ENCODE measurements at regions not wholly inside any gene's neighbourhood (a gene's known extent, or its start where the extent isn't known, plus 50 kb on each side); places are given as distances from the start of the nearest gene placed in this dataset.
"Not testable (repeated sequence)": the region's sequence is repeated elsewhere in the genome, so short reads cannot be mapped to it uniquely, and the experiment has no call there.

GRCh38 chrX:85808217-85808616, 239.1 kb downstream of the CHM start:
- no peak overlapping the region for H3K4me3 ChIP-seq (ENCODE audit: low read depth, low read length)
- no peak for TF ChIP-seq CTCF (IDR thresholded peaks at IDR 0.05; ENCODE audit: borderline replicate concordance, insufficient read depth, low read depth, low read length)

GRCh38 chrX:85772391-85772790, 275.0 kb downstream of the CHM start:
- H3K4me3 ChIP-seq (ENCODE audit: low read depth, low read length) = not testable (repeated sequence)

GRCh38 chrX:85765651-85766050, 281.7 kb downstream of the CHM start:
- TF ChIP-seq CTCF (IDR thresholded peaks at IDR 0.05; ENCODE audit: borderline replicate concordance, insufficient read depth, low read depth, low read length) = no peak
- no peak overlapping the region for H3K4me3 ChIP-seq (ENCODE audit: low read depth, low read length)

- not testable (repeated sequence) for H3K4me3 ChIP-seq (ENCODE audit: low read depth, low read length)
Measured at GRCh38 chrX:85723025-85723424, 324.3 kb downstream of the CHM start.

GRCh38 chrX:85703233-85703632, 323.8 kb upstream of the POF1B start:
- not testable (repeated sequence) for H3K4me3 ChIP-seq (ENCODE audit: low read depth, low read length)

GRCh38 chrX:85698921-85699320, 319.5 kb upstream of the POF1B start:
- no peak for TF ChIP-seq CTCF (IDR thresholded peaks at IDR 0.05; ENCODE audit: borderline replicate concordance, insufficient read depth, low read depth, low read length)
- H3K4me3 ChIP-seq (ENCODE audit: low read depth, low read length) = no peak overlapping the region

- TF ChIP-seq CTCF (IDR thresholded peaks at IDR 0.05; ENCODE audit: borderline replicate concordance, insufficient read depth, low read depth, low read length) = no peak
- H3K4me3 ChIP-seq (ENCODE audit: low read depth, low read length) = no peak overlapping the region
Measured at GRCh38 chrX:85685843-85686242, 306.4 kb upstream of the POF1B start.

GRCh38 chrX:85666471-85666870, 287.0 kb upstream of the POF1B start:
- no peak for TF ChIP-seq CTCF (IDR thresholded peaks at IDR 0.05; ENCODE audit: borderline replicate concordance, insufficient read depth, low read depth, low read length)
- H3K4me3 ChIP-seq (ENCODE audit: low read depth, low read length) = no peak overlapping the region

GRCh38 chrX:85663970-85664369, 284.5 kb upstream of the POF1B start:
- H3K4me3 ChIP-seq (ENCODE audit: low read depth, low read length) = not testable (repeated sequence)

GRCh38 chrX:85630901-85631300, 251.4 kb upstream of the POF1B start:
- H3K4me3 ChIP-seq (ENCODE audit: low read depth, low read length) = no peak overlapping the region
- TF ChIP-seq CTCF (IDR thresholded peaks at IDR 0.05; ENCODE audit: borderline replicate concordance, insufficient read depth, low read depth, low read length) = no peak
